COR-L47 (cell line): ENCODE measurements at regions not wholly inside any gene's neighbourhood (a gene's known extent, or its start where the extent isn't known, plus 50 kb on each side); places are given as distances from the start of the nearest gene placed in this dataset.
"Not testable (repeated sequence)": the region's sequence is repeated elsewhere in the genome, so short reads cannot be mapped to it uniquely, and the experiment has no call there.

ENCODE experiments used
- DNase-seq: peaks from one replicate; lab custom pipeline; 2025; lab: John Stamatoyannopoulos, UW

DNA sequence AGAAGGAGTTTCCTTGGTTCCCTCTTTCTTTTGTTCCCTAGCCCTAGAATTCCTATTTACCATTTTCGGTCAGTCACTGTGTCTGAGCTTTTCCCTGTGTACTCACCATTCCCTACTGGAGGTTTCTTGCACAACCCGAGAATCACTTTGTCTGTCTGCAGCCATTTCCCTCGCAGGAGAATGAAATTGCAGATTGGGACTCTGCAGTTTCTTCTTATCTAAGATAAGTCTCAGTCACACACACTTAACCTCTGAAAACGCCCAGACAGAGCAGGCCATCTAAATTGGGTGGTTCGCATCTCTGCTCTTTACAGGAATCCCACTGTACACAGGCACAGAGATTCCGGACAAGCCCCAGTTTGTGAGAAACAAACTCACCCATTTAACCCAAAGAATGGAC is 58.6 kb upstream of the CNTNAP2 start:
- no peak for DNase-seq

DNA sequence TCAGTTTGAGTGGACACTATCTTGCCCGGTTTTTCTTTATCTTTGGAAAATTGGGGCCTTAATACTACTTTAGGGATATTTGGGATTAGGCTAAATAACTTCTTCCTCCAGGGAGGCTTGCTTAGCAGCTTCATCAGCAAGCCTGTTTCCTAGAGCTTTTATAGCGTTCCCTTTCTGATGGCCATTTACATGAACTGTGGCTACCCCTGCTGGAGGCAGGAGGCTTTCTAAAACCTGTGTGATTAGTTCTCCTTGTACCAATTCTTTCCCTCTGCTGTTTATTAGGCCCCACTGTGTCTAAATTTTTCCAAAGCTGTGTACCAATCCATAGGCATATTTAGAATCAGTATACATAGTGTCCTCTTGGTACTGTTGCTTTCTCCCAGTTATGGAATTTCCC is 61.7 kb upstream of the CNTNAP2 start:
- no peak for DNase-seq

- no peak for DNase-seq
Observed at GRCh38 chr7:146053492-146053891, 63.1 kb upstream of the CNTNAP2 start.

- DNase-seq: not testable (repeated sequence)
Observed at GRCh38 chr7:146043310-146043709, 73.3 kb upstream of the CNTNAP2 start.

- DNase-seq: no peak
Observed at GRCh38 chr7:146028251-146028750, 88.3 kb upstream of the CNTNAP2 start.

GRCh38 chr7:146027243-146027642 is 89.4 kb upstream of the CNTNAP2 start:
- no peak for DNase-seq

DNA sequence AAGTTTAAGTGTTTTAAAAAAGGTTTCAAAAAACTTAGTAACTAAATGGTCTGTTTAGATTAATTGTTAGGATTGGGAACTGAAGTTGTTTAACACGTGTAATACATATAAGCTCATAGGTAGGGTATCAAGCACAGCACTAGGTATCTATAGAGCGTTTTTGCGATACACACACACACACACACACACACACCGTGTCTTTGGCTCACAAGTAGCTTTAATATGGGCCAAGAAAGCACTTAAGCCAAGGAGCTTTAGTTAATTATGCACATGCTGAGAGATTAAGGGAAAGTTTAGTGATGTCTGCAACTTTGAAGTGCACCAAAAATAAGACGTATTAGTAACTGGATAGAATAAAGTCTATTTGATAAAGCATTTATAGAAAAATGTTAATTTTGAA is 93.8 kb upstream of the CNTNAP2 start:
- DNase-seq: no peak

DNA sequence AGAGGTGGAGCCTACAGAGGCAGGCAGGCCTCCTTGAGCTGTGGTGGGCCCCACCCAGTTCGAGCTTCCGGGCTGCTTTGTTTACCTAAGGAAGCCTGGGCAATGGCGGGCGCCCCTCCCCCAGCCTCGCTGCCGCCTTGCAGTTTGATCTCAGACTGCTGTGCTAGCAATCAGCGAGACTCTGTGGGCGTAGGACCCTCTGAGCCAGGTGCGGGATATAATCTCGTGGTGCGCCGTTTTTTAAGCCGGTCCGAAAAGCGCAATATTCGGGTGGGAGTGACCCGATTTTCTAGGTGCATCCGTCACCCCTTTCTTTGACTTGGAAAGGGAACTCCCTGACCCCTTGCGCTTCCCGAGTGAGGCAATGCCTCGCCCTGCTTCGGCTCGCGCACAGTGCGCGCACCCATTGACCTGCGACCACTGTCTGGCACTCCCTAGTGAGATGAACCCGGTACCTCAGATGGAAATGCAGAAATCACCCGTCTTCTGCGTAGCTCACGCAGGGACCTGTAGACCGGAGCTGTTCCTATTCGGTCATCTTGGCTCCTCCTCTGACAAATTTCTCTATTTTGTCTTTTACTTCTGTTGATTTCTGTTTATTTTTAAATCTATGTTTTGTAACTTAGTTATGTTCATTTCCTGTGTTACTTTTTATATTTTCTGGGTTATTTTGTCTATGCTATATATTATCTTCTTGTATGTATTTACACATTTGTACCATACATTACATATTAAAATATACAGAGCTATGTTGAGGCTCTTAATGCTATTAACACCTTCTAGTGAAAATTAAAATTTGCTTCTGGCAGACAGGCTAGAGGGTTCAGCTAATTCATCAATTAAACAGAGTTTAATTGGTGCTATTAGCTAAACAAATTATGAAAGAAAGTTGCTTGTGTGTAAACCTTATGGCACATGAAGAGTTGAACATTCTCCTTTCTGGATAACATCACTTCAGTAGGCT is 97.3 kb upstream of the CNTNAP2 start:
- not testable (repeated sequence) for DNase-seq

GRCh38 chr7:146017366-146017765 is 99.2 kb upstream of the CNTNAP2 start:
- DNase-seq: not testable (repeated sequence)

GRCh38 chr7:146014154-146014553 is 102.4 kb upstream of the CNTNAP2 start:
- not testable (repeated sequence) for DNase-seq

- no peak for DNase-seq
Observed at GRCh38 chr7:146008293-146008692, 108.3 kb upstream of the CNTNAP2 start.

- DNase-seq: no peak
Observed at GRCh38 chr7:146004805-146005204, 111.8 kb upstream of the CNTNAP2 start.

- DNase-seq: no peak
Observed at GRCh38 chr7:146002431-146003078, 114.0 kb upstream of the CNTNAP2 start.

DNA sequence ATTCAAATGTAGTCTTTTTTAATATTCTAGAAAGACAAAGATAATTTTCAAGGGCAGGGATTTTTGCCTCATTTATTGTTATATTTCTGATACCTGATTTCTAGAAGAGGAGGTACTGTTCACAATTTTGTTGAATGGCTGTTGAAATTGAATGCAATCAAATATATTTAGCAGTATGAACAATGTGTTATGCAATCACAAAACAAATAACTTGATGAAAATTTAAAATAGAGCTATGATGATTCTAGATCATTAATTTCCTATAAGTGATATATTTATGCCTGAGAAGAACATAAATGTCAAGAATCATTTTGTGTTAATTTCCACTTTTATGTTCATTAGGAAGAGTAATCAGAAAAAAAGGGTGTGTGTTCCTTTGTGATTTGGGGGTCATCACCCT is 114.6 kb upstream of the CNTNAP2 start:
- DNase-seq: no peak

DNA sequence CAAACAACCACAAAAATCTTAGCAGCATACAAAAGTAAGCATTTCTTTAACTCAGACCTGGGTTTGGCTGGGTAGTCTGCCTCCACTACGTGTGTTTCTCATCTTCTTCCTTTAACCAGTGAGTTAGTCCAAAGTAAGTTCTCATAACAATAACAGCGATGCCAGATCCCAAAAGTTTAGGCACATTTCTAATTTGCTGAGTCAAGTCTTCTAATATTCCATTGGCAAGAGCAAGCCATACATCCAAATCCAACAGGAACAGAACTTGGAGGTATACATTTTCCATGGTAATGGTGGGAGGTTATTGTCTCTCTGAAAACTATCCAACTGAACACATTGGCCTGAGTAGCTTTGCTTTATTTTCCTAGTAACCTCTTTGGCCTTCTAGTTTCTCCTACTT is 115.7 kb upstream of the CNTNAP2 start:
- DNase-seq: no peak

GRCh38 chr7:145989469-145989868 is 127.1 kb upstream of the CNTNAP2 start:
- no peak for DNase-seq

DNA sequence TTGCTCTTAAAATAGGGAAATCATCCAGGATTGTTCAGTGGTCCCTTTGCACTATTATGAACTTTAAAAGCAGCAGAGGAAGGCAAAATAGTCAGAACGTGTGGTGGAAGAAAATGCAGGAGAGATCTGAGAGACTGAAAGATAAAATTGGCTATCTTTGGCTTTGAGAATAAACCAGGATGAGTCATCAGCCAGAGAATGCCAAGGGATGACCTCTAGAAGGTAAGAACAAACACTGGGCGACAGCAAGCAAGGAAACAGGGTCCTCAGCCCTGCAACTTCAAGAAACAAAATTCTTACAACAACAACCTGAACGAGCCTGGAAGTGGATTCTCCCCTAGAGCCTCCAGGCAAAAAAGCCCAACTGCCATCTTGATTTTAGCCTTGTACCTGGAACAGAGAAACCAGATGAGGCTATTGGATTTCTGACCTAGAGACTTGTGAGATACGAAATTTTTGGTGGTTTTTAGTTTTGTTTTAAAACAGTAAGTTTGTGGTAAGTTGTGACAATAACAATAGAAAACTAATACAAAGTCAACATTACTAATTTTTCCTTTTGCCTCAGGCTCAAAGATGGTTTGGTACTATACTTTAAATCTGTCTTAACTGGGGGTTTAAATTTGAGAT is 130.2 kb upstream of the CNTNAP2 start:
- no peak for DNase-seq

DNA sequence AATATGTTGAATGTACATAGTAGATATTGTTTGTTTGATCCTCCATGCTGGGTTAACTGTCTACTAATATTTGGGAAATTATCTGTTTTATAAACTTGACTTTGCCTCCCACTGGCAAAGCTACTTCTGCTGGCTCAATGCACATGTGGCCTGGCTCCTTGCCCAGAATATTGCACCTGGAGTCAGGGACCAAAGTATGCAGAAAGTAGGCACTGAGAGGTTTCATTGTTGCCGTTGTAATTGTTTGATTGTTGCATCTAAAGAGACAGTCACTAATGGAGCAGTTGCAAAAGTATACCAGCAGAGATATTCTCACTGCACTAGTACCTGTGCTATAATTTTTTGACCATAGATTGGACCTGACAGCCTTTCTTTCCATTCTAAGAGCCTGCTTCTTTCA is 137.8 kb upstream of the CNTNAP2 start:
- DNase-seq: peak; percentile 97

DNA sequence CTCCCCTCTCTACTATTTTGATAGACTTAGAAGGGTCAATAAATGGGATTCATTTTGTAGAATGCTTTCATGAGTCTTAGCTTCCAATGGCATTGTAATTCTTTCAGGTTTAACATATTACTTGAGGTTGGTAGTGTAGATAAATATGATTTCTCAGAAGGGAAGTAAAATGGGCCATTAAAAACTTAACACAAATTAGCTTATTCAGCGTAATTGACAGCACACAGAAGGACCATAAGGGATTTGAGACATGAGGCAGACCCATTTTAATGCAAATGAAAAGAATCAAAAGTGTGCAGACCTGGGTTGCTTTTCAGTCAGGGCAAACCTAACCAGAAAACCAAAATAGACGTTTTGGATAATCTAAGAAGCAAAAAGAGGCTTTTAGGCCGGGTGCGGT is 156.6 kb upstream of the CNTNAP2 start:
- DNase-seq: no peak

GRCh38 chr7:145957160-145957890 is 159.3 kb upstream of the CNTNAP2 start:
- no peak for DNase-seq

DNA sequence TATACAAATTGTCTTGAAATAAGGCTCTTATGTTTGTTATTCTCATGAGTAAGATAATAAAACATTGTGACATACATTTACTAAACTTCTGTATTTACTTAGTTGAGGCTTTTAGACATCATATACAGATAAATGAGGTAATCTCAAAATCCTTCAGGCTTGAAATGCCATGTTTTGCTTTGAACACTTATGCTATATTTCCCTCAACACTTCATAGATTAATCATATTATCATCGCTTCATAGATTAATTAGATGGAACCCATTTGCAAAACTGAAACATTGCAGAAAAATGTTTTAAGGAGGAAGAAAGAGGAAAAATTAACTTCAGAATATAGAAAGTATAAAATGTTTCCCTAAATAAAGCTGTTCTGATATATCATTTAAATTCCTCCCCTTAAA is 165.0 kb upstream of the CNTNAP2 start:
- DNase-seq: no peak

GRCh38 chr7:145928937-145929336 is 187.7 kb upstream of the CNTNAP2 start:
- DNase-seq: no peak
